Activated T-helper 1 cell treated with anti-CD3 and anti-CD28 coated beads, Interleukin-2, amount 50 U/mL, for 16 hours (primary cell): ENCODE measurements at regions not wholly inside any gene's neighbourhood (a gene's known extent, or its start where the extent isn't known, plus 50 kb on each side); places are given as distances from the start of the nearest gene placed in this dataset.

Source experiments
- DNase-seq, 2 donors: peaks; one replicate each; pipeline ENCODE4 v3.0.0-alpha.2; 2020; ENCODE audit warnings: low read depth in 1 of 2, low spot score in 1 of 2

DNA sequence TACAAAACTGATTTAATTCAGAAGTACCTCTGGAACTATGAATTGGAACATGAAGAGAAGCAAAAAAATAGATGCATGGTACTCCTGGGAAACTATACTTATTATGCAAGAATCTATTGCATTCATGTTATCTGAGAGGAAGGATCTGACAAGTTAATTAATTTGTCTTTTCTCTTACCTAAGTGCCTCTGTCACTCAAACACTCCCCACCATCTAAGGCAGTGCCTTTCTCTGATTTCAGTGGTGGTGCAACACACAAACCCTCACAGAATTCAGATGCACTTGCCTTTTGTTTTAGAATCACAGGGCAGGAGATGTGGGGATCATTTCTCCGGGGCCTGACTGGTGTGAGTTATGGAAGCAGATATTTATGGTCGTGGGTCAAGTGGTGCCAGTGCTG is 52.5 kb upstream of the C9orf72 start:
- DNase-seq, result no peak

DNA sequence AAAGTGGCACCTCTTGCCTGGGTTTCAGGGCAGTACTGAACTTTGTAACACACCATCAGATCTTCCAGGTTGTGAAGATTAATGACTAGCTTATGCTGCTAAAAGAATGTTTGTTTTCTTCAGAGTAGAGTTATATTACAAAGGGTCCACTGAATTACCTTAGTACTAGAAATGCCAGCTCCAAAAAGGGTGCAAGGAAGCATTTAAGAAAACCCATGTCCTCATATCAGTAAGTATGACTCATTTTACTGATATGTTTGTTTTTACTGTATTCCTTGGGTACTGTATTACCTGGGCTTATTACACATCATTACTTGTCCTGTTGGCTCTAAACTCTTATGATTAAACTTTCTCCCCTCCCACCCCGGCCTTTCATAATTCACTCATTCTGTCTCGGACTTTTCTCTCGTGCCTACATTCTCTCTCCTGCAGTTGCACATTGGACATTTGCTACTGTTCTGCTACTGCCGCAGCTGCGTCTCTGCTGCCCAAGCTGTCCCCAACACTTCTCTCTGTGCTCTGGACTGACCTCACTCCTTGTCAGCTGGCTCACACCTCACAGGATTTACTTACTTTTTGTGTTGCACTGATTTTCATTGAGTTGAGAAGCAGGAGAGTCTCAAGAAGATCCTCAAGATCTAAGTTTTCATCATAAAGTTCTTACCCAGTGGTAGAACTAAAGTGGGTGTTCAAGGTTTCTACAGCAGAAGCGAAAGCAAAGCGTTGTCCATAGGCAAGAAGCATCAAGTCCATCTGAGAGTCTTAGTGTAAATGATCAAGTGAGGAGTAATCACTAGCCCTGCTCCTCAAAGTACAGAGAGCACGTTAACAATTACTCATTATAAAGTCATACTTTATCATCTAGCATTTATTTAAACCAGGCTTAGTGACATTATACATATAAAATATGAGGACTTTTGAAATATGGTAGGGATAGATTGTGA is 53.2 kb upstream of the C9orf72 start:
- no peak for DNase-seq

DNA sequence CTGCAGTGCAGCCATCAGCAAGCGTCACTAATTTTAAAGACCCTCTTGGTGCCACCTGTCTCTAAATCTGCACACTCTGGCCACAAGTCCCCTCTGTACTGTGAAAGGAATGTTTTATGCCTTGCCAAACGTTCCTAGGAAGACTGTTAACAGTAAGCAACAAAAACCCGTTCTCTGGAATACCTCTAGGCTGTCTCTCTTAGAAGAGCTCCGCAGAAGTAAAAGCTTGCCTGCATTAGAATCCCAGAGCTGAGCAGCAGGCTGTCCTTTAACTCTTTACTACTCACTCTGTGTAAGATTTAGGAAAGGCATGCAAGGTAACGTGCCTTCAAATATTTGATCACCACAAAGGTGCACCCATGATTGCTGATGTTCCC is 53.9 kb upstream of the C9orf72 start:
- no peak for DNase-seq

DNA sequence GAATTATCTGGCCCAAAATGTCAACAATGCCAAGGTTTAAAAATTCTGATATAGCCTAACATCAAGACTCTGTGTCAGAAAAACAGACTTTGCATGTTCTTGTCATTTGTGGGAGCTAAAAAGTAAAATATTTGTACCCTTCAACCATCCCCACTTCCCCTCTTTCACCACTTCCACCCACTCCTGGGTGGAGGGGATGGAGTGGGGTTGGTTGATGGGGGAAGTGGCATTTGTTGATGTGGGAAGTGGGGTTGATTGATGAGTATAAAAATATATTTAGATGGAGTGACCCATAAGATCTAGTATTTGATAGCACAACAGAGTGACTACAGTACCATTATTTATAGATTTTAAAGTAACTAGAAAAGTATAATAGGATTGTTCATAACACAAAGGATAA is 55.0 kb upstream of the C9orf72 start:
- no peak for DNase-seq

DNA sequence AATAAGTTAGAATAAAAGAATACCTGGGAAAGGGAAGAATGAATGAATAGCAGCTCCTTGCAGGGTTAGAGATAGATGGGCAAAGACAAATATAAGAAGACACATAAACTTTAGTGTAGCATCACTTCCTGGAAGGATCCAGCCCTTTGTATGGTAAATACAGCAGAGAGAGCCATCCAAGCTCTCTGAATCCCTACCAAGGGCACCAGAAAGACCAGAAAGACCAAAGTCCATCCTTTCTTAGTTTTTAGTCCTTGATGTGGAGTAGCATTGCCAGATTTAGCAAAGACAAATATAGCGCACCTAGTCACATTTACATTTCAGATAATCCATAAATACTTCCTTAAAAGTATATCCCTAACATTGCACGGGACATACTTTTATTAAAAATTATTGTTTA is 56.1 kb upstream of the C9orf72 start:
- no peak for DNase-seq

DNA sequence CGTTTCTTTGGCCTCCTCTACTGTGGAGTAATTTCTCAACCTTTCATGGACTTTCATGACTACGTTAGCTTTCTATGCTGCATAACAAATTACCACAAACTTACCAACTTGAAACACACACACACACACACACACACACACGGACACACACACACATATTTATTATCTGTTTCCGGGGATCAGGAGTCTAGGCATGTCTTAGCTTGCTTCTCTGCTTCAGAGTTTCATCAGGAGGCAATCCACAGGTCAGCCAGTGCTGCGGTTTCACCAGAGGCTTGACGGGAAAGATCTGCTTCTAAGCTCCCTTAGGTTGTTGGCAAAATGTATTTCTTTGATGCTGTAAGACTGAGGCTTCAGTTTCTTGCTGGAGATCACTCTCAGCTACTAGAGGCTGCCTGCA is 59.0 kb upstream of the C9orf72 start:
- DNase-seq, result no peak

DNA sequence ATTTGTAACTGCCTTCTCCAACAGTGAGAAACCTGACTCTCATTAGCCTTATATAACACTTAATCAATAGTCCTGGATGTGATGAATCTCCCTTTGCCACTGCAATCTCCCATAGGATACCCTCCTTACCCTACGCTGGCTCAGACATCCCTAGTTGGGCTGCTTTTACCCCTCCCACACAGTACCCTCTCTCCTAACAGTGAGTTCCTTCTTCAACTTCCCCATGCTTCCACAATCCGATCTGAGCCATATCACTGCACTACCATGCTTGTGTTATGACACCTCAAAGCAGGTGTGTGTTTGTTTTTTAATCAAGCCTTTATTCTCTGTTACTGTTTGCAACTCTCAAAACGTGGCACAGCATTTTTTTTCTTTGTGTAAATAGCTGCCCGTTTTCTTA is 60.5 kb upstream of the C9orf72 start:
- DNase-seq, result no peak

DNA sequence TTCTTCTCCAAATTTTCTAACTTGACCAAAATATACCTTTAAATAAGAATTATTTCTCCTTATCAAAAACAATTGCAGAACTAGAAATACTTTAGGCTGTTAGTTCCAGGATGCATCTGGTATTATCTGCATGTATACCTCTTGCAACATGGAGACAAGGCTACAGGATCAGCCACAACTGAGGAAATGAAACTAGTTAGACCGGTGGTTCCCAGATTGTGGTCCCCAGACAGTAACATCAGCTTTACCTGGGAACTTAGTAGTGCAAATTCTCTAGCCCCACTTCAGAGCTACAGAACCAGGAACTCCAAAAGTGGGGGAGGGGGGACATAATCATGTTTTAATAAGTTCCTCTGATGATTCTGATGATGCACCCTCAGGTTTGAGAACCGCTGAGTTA is 61.6 kb upstream of the C9orf72 start:
- DNase-seq, result no peak

DNA sequence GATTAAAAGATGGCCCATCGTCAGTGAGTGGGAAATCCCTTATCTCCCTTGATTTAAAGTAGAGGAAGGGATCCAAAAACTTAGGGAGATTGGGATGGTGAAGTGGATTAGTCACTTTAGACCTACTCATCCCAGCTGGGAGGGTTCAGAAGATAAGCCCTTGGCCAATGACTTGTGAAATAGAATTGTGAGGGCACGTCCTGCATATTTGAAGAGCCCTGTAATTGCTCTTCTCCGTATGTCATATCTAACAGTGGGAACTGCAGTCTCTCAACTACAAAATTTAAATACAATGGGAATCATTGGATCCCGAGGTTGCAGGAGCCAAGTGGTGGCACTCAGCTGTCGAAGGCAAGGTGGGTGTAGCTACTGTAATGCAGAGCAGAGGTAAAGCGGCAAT is 65.4 kb upstream of the C9orf72 start:
- no peak for DNase-seq

DNA sequence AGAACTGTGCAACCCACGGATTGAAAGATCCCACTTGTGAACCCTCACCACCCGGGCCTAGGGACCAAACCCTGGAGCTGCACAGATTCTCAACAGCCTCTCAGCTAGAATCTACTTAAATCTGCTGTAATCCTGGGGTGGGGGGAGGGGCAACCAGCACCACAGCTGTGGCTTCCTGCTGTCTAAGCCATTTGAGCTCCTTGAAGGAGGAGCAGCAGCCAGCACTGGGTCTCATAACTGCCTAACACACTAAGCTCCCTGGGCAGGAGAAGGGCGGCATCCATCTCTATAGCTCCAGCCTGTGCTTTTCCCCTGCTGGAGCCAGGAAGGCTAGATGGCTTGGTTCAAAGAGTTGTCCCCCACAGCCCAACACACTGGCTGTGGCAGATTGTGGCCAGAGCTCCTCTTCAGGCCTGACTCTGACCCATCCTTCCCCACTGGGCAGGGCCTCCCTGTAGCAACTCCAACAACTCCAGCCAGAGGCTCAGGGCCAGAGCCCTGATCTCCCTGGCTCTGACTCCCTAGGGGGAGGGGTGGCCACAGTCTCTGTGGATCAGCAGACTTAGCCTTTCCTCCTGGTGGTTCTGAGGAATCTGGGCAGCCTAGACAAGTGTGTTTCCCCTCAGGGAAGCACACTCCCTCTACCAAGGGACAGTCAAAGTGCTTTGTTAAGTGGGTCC is 72.0 kb upstream of the C9orf72 start:
- DNase-seq, result no peak

DNA sequence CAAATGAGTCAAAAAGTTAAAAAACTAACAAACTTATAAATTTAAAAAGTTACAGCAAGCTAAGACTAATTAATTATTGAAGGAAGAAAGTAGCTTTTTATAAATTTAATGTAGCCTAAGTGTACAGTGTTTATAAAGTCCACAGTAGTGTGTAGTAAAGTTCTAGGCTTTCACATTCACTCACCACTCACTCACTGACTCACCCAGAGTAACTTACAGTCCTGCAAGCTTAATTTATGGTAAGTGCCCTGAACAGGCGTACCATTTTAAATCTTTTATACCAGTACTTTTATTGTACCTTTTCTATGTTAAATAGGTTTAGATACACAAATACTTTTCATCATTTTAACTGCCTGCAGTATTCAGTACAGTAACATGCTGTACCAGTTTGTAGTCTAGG is 80.0 kb upstream of the C9orf72 start:
- DNase-seq, result no peak

DNA sequence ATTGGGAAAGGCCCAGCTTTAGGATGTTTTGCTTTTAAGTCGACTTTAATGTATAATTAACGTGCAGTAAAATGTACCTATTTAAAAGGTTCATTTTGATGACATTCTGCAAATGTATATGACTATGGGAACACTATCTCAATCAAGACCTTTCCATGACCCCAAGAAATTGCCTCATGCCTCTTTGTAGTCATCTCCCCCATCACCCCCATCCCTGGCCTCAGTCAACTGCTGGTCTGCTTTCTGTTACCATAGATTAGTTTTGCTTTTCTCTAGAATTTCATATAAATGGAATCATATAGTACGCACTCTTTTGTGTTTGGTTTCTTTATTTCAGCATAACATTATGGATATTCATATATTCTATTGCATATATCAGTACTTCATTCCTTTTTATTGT is 80.7 kb upstream of the C9orf72 start:
- no peak for DNase-seq

DNA sequence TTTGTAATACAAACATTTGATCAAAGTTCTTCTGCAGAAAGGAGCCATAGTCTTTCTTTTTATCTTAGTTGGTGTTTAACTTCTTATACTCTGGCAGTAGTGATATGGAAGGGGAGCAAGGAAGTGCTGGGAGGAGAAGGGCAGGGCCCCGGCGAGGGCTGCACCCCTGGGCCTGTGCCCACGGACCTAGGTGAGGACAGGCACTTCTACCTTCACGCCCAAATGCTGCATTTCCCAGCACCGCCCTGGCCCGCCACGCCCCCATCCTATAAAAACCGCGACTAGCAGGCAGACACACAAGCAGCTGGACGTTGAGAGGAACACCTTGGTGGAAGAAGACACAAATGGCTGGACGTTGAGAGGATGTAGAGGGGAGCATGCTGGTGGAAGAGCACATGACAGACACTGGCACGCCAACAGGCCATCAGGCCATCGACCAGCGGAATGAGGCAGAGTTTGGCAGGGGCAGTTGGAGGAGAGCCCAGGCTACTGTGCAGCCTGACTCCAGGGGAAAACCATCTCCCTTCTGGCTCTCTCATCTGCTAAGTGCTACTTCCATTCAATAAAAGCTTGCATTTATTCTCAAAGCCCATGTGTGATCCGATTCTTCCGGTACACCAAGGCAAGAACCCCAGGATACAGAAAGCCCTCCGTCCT is 81.5 kb upstream of the C9orf72 start:
- no peak for DNase-seq

DNA sequence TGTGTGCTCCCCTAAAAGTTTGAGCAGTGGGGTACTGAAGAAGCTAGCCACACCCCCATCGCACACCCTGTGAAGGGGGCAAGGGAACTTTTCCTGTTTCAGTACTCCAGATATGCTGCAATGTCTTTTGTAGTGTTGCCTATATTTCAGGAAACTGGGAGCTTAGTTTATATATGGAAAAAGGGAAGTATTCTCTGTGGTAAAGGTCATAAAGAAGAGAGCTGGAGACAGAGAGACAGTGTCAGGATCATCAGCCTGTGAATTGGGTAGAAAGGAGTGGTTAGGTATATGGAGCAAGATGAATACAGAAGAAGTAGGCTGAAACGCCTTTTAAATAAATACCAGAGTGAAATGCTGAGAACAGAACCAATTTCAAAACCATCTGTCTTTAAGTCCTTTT is 82.2 kb upstream of the C9orf72 start:
- no peak for DNase-seq

DNA sequence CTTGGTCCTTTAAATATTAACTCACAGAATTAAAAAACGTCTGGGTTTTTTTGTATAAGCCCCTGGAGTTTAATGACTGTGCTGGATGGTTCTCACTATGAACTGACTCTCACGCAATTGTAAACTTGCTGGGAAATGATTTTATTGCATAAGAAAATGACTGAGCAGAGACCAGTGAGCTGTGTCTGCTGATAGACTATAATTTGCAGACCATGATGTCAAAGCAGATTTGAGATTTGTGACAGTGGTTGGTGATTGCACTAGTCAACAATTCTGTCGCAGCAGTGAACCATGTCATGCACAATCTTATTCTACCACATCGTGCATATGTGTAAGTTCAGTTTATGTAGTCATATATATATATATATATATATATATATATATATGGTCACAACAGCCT is 85.7 kb upstream of the C9orf72 start:
- DNase-seq, result no peak

DNA sequence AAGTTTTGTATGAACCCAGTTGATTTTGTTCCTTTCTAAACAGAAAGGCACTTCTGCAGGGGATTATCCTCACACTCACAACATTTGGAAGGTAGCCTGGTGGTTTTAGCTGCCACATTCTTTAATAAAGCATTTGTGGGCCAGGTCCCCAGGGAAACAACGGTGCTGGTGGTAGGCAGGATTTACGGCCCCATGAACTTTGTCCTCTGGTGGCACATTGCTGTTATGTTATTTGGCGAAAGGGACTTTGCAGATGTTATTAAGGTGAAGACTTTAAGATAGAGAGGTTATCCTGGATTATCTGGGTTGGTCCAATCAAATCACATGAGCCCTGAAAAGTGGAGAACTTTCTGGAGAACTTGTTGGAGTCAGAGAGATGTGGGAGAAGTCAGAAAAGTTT is 86.3 kb upstream of the C9orf72 start:
- no peak for DNase-seq

DNA sequence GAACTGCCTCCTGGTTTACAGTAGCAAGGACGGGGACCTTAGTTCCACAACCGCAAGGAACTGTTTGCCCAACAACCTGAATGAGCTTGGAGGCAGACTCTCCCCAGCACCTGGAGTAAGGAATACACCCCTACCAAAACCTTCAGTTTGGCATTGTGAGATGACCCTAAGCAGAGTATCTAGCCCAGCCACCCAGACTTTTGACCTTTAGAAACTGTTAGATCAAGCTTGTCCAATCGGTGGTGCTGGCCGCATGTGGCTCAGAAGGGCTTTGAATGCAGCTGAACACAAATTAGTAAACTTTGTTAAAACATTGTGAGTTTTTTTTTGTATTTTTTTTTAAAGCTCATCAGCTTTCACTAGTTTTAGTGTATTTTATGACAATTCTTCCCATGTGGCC is 86.9 kb upstream of the C9orf72 start:
- no peak for DNase-seq

DNA sequence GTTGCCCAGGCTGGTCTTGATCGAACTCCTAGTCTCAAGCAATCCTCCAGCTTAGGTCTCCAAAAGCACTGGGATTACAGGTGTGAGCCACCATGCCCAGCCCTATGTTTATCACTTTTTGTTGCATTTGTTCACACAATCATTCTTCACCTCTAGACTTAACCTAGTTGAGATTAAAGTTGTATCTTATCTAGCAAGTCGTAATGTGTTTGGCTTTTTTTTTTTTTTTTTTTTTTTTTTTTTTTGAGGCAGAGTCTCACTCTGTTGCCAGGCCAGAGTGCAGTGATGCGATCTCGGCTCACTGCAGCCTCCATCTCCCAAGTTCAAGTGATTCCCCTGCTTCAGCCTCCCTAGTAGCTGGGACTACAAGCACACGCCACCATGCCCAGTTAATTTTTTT is 90.2 kb upstream of the C9orf72 start:
- DNase-seq, result no peak

DNA sequence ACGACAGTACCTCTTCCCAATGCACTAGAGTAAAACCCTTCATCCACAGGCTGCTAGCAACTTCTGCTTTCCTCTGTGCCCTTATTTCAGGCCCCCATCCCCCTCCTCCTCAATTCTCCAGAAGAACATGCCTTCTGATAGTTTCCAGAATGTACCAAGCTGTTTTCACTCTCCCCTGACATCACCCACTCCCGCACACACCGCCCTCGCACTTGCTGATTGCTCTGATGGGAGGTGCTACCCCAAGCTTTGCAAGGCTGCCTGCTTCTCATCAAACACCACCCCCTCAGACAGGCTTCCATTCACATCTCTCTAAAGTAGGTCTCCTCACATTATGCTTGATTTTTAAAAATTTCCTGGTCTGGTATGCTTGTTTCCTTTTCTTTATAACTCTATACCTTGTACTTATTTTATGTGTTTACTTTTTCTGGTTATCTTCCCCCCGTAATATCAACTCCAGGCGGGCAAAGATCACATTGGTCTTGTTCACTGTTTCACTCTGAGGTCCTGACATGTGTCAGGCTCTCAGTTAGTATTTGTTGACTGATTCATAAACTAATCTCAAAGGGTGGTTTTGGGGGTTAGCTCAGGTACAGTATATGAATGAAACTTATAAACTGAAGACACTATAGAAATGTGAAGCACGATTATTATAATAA is 91.0 kb upstream of the C9orf72 start:
- DNase-seq, result no peak

DNA sequence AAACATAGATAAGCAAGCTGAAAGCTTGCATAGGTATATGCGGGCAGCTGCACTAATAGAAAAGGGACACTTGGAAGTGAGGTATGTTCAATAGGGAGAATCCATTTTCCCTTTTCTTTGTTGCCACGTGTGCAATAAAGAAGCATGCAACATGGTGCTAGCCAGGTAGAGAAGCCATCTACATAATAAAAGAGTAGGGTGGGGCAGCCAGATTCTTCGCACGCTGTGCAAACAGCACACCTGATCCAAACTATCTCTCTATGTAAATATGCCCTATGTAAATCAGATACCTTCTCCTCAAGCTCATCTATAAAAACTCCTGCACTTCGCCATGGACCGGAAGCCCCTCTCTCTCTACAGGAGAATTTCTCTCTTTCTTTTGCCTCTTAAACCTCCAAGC is 91.9 kb upstream of the C9orf72 start:
- no peak for DNase-seq

DNA sequence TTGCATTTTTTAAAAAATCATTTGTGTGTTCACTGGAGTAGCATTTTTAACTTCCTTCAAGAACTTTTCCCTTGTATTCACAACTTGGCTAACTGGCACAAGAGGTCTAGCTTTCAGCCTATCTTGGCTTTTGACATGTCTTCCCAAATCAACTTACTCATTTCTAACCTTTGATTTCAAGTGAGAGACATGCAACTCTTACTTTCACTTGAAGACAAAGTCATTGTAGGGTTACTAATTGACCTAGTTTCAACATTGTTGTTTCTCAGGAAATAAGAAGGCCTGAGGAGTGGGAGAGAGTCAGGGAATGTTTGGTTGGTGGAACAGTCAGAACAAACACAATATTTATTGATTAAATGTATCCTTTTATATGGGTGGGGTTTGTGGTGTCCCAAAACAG is 95.0 kb upstream of the C9orf72 start:
- no peak for DNase-seq

DNA sequence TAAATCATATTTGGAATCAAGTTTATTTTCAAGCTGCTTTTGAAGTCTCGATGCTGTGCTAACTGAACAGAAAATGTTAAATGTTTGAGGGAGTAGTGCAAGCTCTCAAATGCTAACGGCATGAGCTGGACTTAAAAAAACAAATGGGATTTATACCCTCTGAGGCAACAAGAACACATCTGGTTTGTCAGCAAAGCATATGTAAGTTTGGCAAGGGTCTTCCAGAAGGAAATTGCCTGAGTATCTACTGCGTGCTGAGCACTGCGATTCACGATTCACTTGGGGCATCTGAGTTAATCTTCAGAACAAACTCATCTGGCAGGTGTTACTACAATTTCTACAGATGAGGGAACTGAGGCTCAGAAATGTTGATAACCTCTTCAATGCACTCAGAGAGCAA is 98.4 kb upstream of the C9orf72 start:
- DNase-seq, result no peak
